Small intestine (tissue), 7 donors: ENCODE measurements at regions not wholly inside any gene's neighbourhood (a gene's known extent, or its start where the extent isn't known, plus 50 kb on each side); places are given as distances from the start of the nearest gene placed in this dataset.

Experiments used
- DNase-seq, 2 donors: peaks; one replicate each; pipeline versions ENCODE4 v3.0.0 to v3.0.0-alpha.2; 2013
- FAIRE-seq: peaks from 2 replicates; lab custom pipeline; 2012; peaks lifted over from hg19 to GRCh38; lab: Jason Lieb, UNC
- H3K27ac ChIP-seq, 3 donors: one replicate each; pipeline ENCODE4 v1.5.1; 2013; ENCODE audit warnings: low read length in 2 of 3, mild to moderate bottlenecking in 2 of 3, control low read depth in 1 of 3, inconsistent platforms in 1 of 3, low read depth in 1 of 3, moderate library complexity in 1 of 3
- H3K27me3 ChIP-seq, 3 donors: one replicate each; pipeline ENCODE4 v1.6.1; 2013; ENCODE audit warnings: low read length in 3 of 3, inconsistent platforms in 1 of 3; ENCODE audit not compliant: control insufficient read depth in 3 of 3, insufficient read depth in 3 of 3
- H3K36me3 ChIP-seq, 3 donors: one replicate each; pipeline ENCODE4 v1.6.1; 2013; ENCODE audit warnings: low read length in 3 of 3, inconsistent platforms in 1 of 3, low read depth in 1 of 3, mild to moderate bottlenecking in 1 of 3, moderate library complexity in 1 of 3; ENCODE audit not compliant: control insufficient read depth in 3 of 3, insufficient read depth in 2 of 3
- H3K4me1 ChIP-seq, 3 donors: one replicate each; pipeline ENCODE4 v1.6.1; 2013; ENCODE audit warnings: low read length in 2 of 3, inconsistent platforms in 1 of 3, low read depth in 1 of 3, mild to moderate bottlenecking in 1 of 3, moderate library complexity in 1 of 3; ENCODE audit not compliant: control insufficient read depth in 3 of 3, insufficient read depth in 2 of 3
- H3K4me3 ChIP-seq, 3 donors: one replicate each; pipeline ENCODE4 v1.5.1; 2013; ENCODE audit warnings: low read length in 3 of 3, control low read depth in 1 of 3, inconsistent platforms in 1 of 3, low read depth in 1 of 3, mild to moderate bottlenecking in 1 of 3, moderate library complexity in 1 of 3
- H3K9me3 ChIP-seq, 2 donors: one replicate each; pipeline ENCODE4 v1.6.1; 2013; ENCODE audit warnings: low read depth in 1 of 2, low read length in 1 of 2; ENCODE audit not compliant: control insufficient read depth in 2 of 2, insufficient read depth in 1 of 2
- WGBS, 3 donors: extraction: QIAGEN DNeasy Blood & Tissue Kit; methylation state at CpG; one replicate each; pipeline ENCODE4 v1.1.7; 2013; 5-methylcytosine and 5-hydroxymethylcytosine counted together
- donor health status: healthy with polysubstance abuse.
- donor health status: control.
- donor health status: control.
- donor health status: Bipolar disorder and iron deficiency.
- donor health status: healthy.

- no peak overlapping the region for H3K4me3 ChIP-seq
- H3K27me3 ChIP-seq = no peaks in the 10 kb centered on the region
- whole genome bisulfite sequencing, 3 donors = 76 to 91% (median 80%) methylated on average over 1 of the region's 1 CpG
- H3K27ac ChIP-seq = no peak overlapping the region
- no peak for DNase-seq
- no peak for FAIRE-seq
- no peaks in the 10 kb centered on the region for H3K4me1 ChIP-seq
- H3K9me3 ChIP-seq = peaks cover 0 to 2% of the 10 kb centered on the region in 2 donors
- H3K36me3 ChIP-seq = no peaks in the 10 kb centered on the region
These were observed 208.6 kb upstream of the TMEM72 start for GRCh38 chr10:44702531-44702930.

GRCh38 chr10:44703241-44704155 is 207.6 kb upstream of the TMEM72 start:
- DNase-seq = no peak
- Histone ChIP-seq H3K9me3 (peaks cover 0 to 2% of the 10 kb centered on the region in 2 donors), H3K27me3 (no peaks in the 10 kb centered on the region), H3K4me3 (no peak overlapping the region), H3K27ac (no peak overlapping the region), H3K4me1 (no peaks in the 10 kb centered on the region), H3K36me3 (no peaks in the 10 kb centered on the region)
- no peak for FAIRE-seq
- WGBS, 3 donors = 85 to 89% (median 86%) methylated on average over 6 of the region's 6 CpGs

GRCh38 chr10:44704616-44705015 is 206.5 kb upstream of the TMEM72 start:
- no peaks in the 10 kb centered on the region for H3K36me3 ChIP-seq
- peaks cover 0 to 2% of the 10 kb centered on the region in 2 donors for H3K9me3 ChIP-seq
- no peak overlapping the region for H3K4me3 ChIP-seq
- H3K27ac ChIP-seq = no peak overlapping the region
- WGBS, 3 donors = 85 to 92% (median 90%) methylated on average over 1 of the region's 1 CpG
- DNase-seq = no peak
- H3K27me3 ChIP-seq = no peaks in the 10 kb centered on the region
- no peaks in the 10 kb centered on the region for H3K4me1 ChIP-seq
- no peak for FAIRE-seq

GRCh38 chr10:44706745-44707144 is 204.4 kb upstream of the TMEM72 start:
- DNase-seq = no peak
- Histone ChIP-seq H3K4me3 (no peak overlapping the region), H3K4me1 (no peaks in the 10 kb centered on the region), H3K36me3 (no peaks in the 10 kb centered on the region), H3K27ac (no peak overlapping the region), H3K9me3 (peaks cover 0 to 2% of the 10 kb centered on the region in 2 donors), H3K27me3 (no peaks in the 10 kb centered on the region)
- FAIRE-seq = no peak

- H3K36me3 ChIP-seq = no peaks in the 10 kb centered on the region
- 74 to 76% (median 74%) methylated on average over 4 of the region's 4 CpGs for WGBS, 3 donors
- no peaks in the 10 kb centered on the region for H3K9me3 ChIP-seq
- H3K27me3 ChIP-seq = no peaks in the 10 kb centered on the region
- H3K27ac ChIP-seq = no peak overlapping the region
- no peaks in the 10 kb centered on the region for H3K4me1 ChIP-seq
- DNase-seq (no peak), FAIRE-seq (no peak)
- no peak overlapping the region for H3K4me3 ChIP-seq
These were observed 197.8 kb upstream of the TMEM72 start for GRCh38 chr10:44713307-44713706.

- Histone ChIP-seq H3K36me3 (no peaks in the 10 kb centered on the region), H3K27me3 (no peaks in the 10 kb centered on the region), H3K9me3 (peaks cover 0 to 3% of the 10 kb centered on the region in 2 donors), H3K27ac (no peak overlapping the region), H3K4me3 (no peak overlapping the region), H3K4me1 (no peaks in the 10 kb centered on the region)
- FAIRE-seq = no peak
- no peak for DNase-seq
- WGBS, 3 donors = 93 to 95% (median 95%) methylated on average over 4 of the region's 4 CpGs
These were observed 196.7 kb upstream of the TMEM72 start for GRCh38 chr10:44714451-44714850.

GRCh38 chr10:44715136-44715535 is 196.0 kb upstream of the TMEM72 start:
- no peak overlapping the region for H3K4me3 ChIP-seq
- H3K9me3 ChIP-seq = peaks cover 0 to 3% of the 10 kb centered on the region in 2 donors
- no peak overlapping the region for H3K27ac ChIP-seq
- H3K4me1 ChIP-seq = no peaks in the 10 kb centered on the region
- FAIRE-seq (no peak), DNase-seq (no peak)
- no peaks in the 10 kb centered on the region for H3K36me3 ChIP-seq
- WGBS, 3 donors = 78 to 89% (median 79%) methylated on average over 5 of the region's 5 CpGs
- H3K27me3 ChIP-seq = no peaks in the 10 kb centered on the region

GRCh38 chr10:44716470-44717015 is 194.6 kb upstream of the TMEM72 start:
- no peaks in the 10 kb centered on the region for H3K27me3 ChIP-seq
- no peak overlapping the region for H3K27ac ChIP-seq
- H3K9me3 ChIP-seq = peaks cover 0 to 3% of the 10 kb centered on the region in 2 donors
- no peaks in the 10 kb centered on the region for H3K36me3 ChIP-seq
- DNase-seq (no peak), FAIRE-seq (no peak)
- WGBS, 3 donors = 82 to 88% (median 85%) methylated on average over 4 of the region's 4 CpGs
- no peaks in the 10 kb centered on the region for H3K4me1 ChIP-seq
- no peak overlapping the region for H3K4me3 ChIP-seq
